ENCODE measurements at regions not wholly inside any gene's neighbourhood (a gene's known extent, or its start where the extent isn't known, plus 50 kb on each side); places are given as distances from the start of the nearest gene placed in this dataset.

DNA sequence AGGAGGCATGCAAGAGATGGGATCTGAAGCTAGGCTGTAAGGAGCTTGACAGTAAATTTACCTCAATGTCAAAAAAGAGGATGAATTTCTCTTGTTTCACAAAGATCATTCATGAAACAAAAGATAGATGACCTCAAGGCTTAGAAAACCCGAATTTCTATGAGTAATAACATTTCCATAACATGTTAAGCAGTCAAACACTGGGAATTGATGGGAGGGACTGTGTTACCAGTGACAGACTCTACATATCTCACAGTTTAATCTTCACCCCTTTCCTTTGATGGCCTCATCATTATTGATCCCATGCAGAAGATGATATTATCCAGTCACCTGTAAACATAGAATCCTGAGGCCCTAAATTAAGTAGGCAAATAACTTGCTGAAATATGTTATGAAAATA, 53.5 kb upstream of the VGLL3 start:
- no peak for DNase-seq

DNA sequence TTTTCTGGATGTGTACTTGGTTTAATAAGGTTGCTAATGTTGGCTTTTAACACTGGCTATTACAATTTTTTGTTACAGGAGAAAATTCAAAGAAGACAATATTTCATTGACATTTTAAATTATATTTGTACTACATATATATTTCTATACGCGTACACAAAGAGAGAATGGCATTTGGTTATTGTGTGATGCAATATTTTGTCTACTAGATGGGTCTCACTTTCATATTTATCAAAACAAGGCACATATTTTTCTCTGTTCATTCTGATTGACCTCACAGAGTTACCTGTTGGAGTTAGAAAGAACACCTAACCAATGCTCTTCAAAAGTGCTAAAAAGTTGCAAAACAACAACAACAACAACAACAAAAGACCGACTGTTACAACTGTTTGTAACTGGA, 50.2 kb upstream of the VGLL3 start:
- no peak for DNase-seq

All from nucleus accumbens (tissue), 56 donors.